ENCODE measurements at regions not wholly inside any gene's neighbourhood (a gene's known extent, or its start where the extent isn't known, plus 50 kb on each side); places are given as distances from the start of the nearest gene placed in this dataset.
"Not testable (repeated sequence)": the region's sequence is repeated elsewhere in the genome, so short reads cannot be mapped to it uniquely, and the experiment has no call there.

GRCh38 chr4:102210806-102211205, 134.5 kb downstream of the SLC39A8 start:
- DNase-seq (ENCODE audit: low spot score): not testable (repeated sequence)

- not testable (repeated sequence) for DNase-seq (ENCODE audit: low spot score)
These were observed 140.6 kb downstream of the SLC39A8 start for GRCh38 chr4:102204634-102205033.

DNA sequence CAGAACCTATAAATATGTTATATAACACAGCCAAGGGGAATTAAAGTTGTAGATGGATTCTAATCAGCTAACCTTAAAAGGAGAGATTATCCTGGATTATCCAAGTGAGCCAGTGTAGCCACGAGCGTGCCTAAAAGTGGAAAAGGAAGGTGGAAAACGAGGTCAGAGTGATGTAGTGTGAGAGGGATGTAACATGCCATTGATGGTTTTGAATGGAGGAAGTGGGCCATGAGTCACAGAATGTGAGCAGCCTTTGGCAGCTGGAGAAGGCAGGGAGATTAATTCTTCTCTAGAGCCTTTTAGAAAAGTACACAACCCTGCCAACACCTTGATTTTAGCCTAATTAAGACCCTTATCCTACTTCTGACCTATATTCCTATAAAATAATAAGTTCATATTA, 149.1 kb downstream of the SLC39A8 start:
- peak; percentile 71 for DNase-seq (ENCODE audit: low spot score)

- DNase-seq (ENCODE audit: low spot score): no peak
These were observed 152.1 kb downstream of the SLC39A8 start for GRCh38 chr4:102193145-102193544.

GRCh38 chr4:102180046-102180445, 165.2 kb downstream of the SLC39A8 start:
- DNase-seq (ENCODE audit: low spot score): peak; percentile 11

DNA sequence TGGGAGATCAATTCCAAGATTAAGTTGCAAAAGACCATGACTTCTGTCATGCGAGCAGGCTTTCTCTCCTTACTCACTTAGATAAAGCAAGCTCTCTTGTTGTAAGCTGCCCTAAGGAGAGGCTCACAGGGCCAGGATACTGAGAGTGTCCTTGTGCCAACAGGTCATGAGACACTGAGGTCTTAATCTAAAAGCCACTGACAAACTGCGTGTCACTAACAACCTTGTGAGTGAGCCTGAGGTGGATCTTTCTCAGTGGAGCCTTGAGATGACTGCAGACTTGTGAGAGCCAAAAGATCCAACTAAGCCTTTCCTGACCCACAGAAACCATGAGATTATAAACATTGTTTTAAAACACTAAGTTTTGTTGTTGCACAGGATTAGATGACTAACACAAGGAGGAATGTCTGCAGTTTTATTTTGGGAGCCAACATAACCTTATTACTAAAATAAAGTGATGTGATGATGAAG, 170.5 kb downstream of the SLC39A8 start:
- peak; percentile 79 for DNase-seq (ENCODE audit: low spot score)

GRCh38 chr4:102172341-102172740, 172.9 kb downstream of the SLC39A8 start:
- DNase-seq (ENCODE audit: low spot score): no peak

DNA sequence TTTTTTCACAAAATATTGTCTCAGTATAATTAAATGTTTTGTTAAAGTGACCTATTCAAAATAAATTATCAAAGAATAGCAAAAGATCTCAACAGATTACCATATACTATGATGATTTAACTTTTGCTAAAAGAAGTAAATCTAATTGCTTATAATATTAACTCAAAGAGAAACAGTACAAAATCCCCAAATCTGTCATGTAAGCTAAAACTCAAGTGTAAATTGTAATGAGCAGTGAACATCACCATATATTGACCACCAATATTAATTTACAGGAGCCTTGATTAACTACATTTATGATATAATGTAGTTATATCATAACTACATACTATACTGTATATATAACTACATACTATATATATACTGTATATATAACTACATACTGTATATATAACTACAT, 174.4 kb downstream of the SLC39A8 start:
- DNase-seq (ENCODE audit: low spot score): no peak

GRCh38 chr4:102169345-102169744, 175.9 kb downstream of the SLC39A8 start:
- DNase-seq (ENCODE audit: low spot score): peak; percentile 36

DNA sequence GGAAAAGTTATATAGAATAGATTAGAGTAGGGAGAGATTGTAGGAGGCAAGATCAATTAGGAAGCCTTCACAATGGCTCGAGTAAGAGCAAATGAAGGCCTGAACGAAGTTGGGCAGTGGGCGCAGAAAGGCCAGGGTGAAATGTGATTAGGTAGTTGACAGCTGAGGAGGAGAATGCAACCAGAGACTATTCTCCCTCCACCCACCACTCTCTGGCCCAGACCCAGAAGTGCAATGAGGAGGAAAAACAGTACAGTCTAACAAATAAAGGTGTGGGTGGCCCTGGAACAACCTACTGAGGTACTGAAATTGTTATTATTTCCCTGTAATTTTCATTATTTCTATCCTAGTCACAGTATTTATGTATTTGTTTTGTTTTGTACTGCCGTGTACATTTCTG, 176.7 kb downstream of the SLC39A8 start:
- DNase-seq (ENCODE audit: low spot score): no peak

- no peak for DNase-seq (ENCODE audit: low spot score)
These were observed 179.7 kb downstream of the SLC39A8 start for GRCh38 chr4:102165584-102165983.

DNA sequence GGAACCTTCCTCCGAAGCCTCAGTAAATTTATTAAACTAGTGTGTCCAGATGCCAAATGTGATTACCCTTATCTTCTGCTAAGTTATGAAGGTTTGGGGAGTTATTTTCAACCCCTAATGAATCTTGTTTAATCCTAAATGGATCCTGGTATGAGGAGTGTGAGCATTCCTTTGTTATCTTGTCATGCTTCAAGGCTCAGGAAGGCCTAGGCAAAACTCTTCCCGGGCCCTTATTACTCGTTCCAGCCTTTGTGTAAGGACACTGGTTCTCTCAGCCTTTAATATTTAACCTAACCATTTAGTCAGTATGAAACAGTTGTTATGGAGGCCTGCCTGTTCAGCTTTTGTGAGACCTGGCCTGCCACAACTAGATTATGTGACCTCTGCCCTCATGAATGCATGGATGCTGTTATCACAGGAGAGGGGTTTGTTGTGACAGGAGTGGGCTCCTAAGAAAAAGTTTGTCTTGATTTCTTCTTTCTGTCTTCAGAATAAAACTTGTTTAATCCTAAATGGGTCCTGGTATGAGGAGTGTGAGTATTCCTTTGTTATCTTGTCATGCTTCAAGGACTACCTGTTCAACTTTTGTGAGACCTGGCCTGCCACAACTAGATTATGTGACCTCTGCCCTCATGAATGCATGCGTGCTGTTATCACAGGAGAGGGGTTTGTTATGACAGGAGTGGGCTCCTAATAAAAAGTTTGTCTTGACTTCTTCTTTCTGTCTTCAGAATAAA, 181.7 kb downstream of the SLC39A8 start:
- no peak for DNase-seq (ENCODE audit: low spot score)

DNA sequence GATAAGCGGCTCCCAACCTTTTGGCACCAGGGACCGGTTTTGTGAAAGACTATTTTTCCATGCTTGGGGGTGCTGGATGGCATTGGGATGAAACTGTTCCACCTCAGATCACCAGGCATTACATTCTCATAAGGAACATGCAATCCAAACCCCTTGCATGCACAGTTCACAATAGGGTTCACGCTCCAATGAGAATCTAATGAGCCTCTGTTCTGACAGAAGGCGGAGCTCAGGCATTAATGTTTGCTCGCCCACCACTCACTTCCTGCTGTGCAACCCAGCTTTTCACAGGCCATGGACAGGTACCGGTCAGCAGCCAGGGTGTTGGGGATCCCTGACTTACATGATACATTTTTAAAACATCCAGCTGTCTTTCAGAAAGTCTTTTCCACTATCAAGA, 187.3 kb downstream of the SLC39A8 start:
- no peak for DNase-seq (ENCODE audit: low spot score)

GRCh38 chr4:102153391-102153790, 191.9 kb downstream of the SLC39A8 start:
- no peak for DNase-seq (ENCODE audit: low spot score)

DNA sequence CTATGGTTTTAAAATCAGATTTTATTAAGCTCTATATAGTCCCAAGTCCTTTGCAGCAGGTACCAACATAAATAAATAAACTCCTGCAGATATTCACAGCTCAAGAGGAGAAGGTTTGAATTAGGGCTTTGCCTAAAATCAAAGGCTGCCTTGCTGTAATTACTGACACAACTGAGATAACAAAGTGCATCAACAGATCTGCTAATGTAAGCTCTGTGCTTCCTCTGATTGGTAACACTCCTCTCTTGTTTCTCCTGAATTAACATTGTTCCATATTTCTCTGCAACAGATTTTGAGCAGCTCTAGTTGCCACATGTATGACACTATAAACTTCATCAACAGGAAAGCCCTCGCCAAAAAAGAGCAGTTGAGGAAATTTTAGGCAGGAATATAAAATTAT, 193.6 kb downstream of the SLC39A8 start:
- no peak for DNase-seq (ENCODE audit: low spot score)

- DNase-seq (ENCODE audit: low spot score): no peak
These were observed 201.8 kb downstream of the SLC39A8 start for GRCh38 chr4:102143433-102143832.

DNA sequence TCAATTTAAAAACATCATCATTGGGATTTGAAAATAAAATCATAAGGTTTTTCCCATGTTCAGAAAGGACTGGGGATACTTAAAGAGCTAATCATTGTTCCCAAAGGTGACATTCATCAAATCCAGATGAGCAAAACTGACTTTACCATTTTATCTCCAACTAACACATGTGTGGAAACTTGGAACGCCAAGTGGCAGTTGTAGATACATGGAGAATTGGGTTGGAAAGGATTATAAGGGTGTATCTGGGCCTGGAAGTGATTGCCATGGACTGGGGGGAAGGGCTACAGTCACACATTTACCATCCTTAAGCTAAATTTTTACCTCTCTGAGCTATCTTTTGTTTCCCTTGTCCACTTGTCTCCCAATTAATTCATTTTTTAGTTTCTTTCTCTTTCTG, 203.4 kb downstream of the SLC39A8 start:
- DNase-seq (ENCODE audit: low spot score): no peak

DNA sequence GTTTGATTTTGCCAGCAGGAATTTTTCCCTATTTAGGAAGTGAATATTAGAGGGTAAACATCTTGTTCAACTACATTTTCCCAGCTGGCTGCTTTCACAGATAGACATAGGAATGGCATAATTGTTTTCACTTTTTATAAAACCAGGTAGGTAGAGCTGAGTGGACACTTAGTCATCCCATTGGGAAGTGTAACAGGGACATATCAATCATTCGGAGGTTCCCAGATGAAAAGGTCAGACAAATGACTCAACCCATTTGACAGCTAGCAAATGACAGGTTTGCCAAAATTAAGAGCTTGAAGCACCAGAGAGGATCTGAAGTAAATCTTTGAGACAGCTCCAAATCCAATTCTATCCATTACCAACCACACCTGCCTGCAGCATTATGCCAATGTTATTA, 205.3 kb downstream of the SLC39A8 start:
- no peak for DNase-seq (ENCODE audit: low spot score)

- peak; percentile 24 for DNase-seq (ENCODE audit: low spot score)
These were observed 206.1 kb downstream of the SLC39A8 start for GRCh38 chr4:102139132-102139573.

- DNase-seq (ENCODE audit: low spot score): no peak
These were observed 208.1 kb downstream of the SLC39A8 start for GRCh38 chr4:102137217-102137616.

- DNase-seq (ENCODE audit: low spot score): no peak
These were observed 215.5 kb downstream of the SLC39A8 start for GRCh38 chr4:102129810-102130209.
